Astrocyte of the spinal cord (primary cell): ENCODE measurements at regions not wholly inside any gene's neighbourhood (a gene's known extent, or its start where the extent isn't known, plus 50 kb on each side); places are given as distances from the start of the nearest gene placed in this dataset.
A peak's percentile ranks its signal among the peaks of the same experiment; 100 is the strongest.

ENCODE experiments used
- DNase-seq: peaks from one replicate; pipeline ENCODE4 v3.0.0; 2011; ENCODE audit warnings: low read depth, low spot score
- H3K4me3 ChIP-seq: 2 replicates; pipeline ENCODE4 v1.5.1; 2011; ENCODE audit warnings: low read depth, mild to moderate bottlenecking, low read length, moderate library complexity
- CTCF ChIP-seq: IDR thresholded peaks from 2 replicates; pipeline ENCODE4 v1.5.1; 2012; ENCODE audit warnings: low read depth, mild to moderate bottlenecking, low read length, inconsistent platforms
- in situ Hi-C: cut with HindIII; loops from 2 replicates; pipeline ENCODE4 v1.10.0; 2017; ENCODE audit warnings: low sequenced_read_pairs

- in situ Hi-C loops = no loop called here
- TF ChIP-seq CTCF = no peak
- no peak overlapping the region for H3K4me3 ChIP-seq
- DNase-seq = no peak
Observed at GRCh38 chr11:103844327-103845215, 191.9 kb upstream of the DDI1 start.

GRCh38 chr11:103845331-103845730 is 191.1 kb upstream of the DDI1 start:
- TF ChIP-seq CTCF = no peak
- DNase-seq = no peak
- H3K4me3 ChIP-seq = no peak overlapping the region
- in situ Hi-C loops = no loop called here

- H3K4me3 ChIP-seq = no peak overlapping the region
- no peak for TF ChIP-seq CTCF
- in situ Hi-C loops = no loop called here
- no peak for DNase-seq
Observed at GRCh38 chr11:103848686-103849085, 187.8 kb upstream of the DDI1 start.

GRCh38 chr11:103849366-103849765 is 187.1 kb upstream of the DDI1 start:
- no peak for TF ChIP-seq CTCF
- no peak overlapping the region for H3K4me3 ChIP-seq
- no peak for DNase-seq
- in situ Hi-C loops = no loop called here

- no peak overlapping the region for H3K4me3 ChIP-seq
- DNase-seq = peak; percentile 62
- in situ Hi-C loops = no loop called here
- TF ChIP-seq CTCF = no peak
Observed at GRCh38 chr11:103850419-103851165, 185.8 kb upstream of the DDI1 start.

GRCh38 chr11:103851166-103851651 is 185.2 kb upstream of the DDI1 start:
- DNase-seq = peak; percentile 67
- in situ Hi-C loops = no loop called here
- no peak overlapping the region for H3K4me3 ChIP-seq
- no peak for TF ChIP-seq CTCF
